ENCODE measurements at regions not wholly inside any gene's neighbourhood (a gene's known extent, or its start where the extent isn't known, plus 50 kb on each side); places are given as distances from the start of the nearest gene placed in this dataset.

DNA sequence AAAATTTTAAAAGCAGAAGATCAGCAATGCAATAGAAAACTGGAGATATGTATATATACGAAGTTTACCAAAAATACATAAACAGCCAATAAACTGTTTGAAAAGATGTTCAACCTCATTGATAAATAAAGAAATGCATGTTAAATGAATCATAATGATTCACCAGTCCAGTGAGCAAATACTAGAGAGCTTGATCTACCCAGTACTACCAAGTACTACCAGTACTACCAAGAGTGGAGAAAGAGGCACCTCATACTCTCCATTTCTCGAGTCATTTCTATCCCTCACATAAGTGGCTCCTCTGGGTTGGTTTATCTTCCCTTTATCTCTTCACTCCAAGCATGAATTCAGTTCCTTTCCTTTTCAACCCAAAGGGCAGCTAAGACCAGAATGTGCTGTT, 138.9 kb downstream of the MREG start:
- no peak for TF ChIP-seq CTBP1 (IDR thresholded peaks at IDR 0.05; ENCODE audit: borderline replicate concordance)
- TF ChIP-seq BHLHE40 (IDR thresholded peaks at IDR 0.05; ENCODE audit: borderline replicate concordance): no peak
- no peak for TF ChIP-seq SP1 (IDR thresholded peaks at IDR 0.05)
- no peak for TF ChIP-seq SUZ12 (IDR thresholded peaks at IDR 0.05)

Measured in HEK293T (cell line).